DOHH2 (cell line): ENCODE measurements at regions not wholly inside any gene's neighbourhood (a gene's known extent, or its start where the extent isn't known, plus 50 kb on each side); places are given as distances from the start of the nearest gene placed in this dataset.

Source experiments
- CTCF ChIP-seq: fragments of 200-600 bp; sonication (generic); IDR thresholded peaks from one replicate; pipeline ENCODE4 v1.5.1; 2014; ENCODE audit warnings: antibody characterized with exemption, mild to moderate bottlenecking, low read depth, low read length; ENCODE audit not compliant: poor library complexity, severe bottlenecking
- EZH2phosphoT487 ChIP-seq: fragments of 200-600 bp; sonication (generic); IDR thresholded peaks from 2 replicates; pipeline ENCODE4 v1.6.1; 2017; ENCODE audit warnings: borderline replicate concordance, mild to moderate bottlenecking, antibody characterized with exemption, low read length, moderate library complexity, mixed read lengths

- no peak for TF ChIP-seq CTCF
- TF ChIP-seq EZH2phosphoT487: no peak
Observed at GRCh38 chr7:35331730-35332678, 78.1 kb upstream of the TBX20 start.
